ENCODE measurements at regions not wholly inside any gene's neighbourhood (a gene's known extent, or its start where the extent isn't known, plus 50 kb on each side); places are given as distances from the start of the nearest gene placed in this dataset.
A peak's percentile ranks its signal among the peaks of the same experiment; 100 is the strongest.
"Not testable (repeated sequence)": the region's sequence is repeated elsewhere in the genome, so short reads cannot be mapped to it uniquely, and the experiment has no call there.

- H3K9me3 ChIP-seq (ENCODE audit: control insufficient read depth, insufficient read depth, low read depth, low read length) = no peaks in the 10 kb centered on the region
- H3K4me1 ChIP-seq (ENCODE audit: control insufficient read depth, insufficient read depth, low read length) = no peaks in the 10 kb centered on the region
- TF ChIP-seq ZNF26 (tag by site-specific recombination; IDR thresholded peaks at IDR 0.05) (no peak), ZNF19 (tag by site-specific recombination; IDR thresholded peaks at IDR 0.05; ENCODE audit: low read depth) (no peak), ZNF311 (tag by site-specific recombination; IDR thresholded peaks at IDR 0.05; ENCODE audit: borderline replicate concordance) (no peak), ZNF670 (tag by site-specific recombination; IDR thresholded peaks at IDR 0.05; ENCODE audit: low read depth) (no peak), YY1 (tag by site-specific recombination; IDR thresholded peaks at IDR 0.05) (no peak), ZBTB1 (tag by site-specific recombination; IDR thresholded peaks at IDR 0.05) (no peak), ZNF660 (tag by site-specific recombination; IDR thresholded peaks at IDR 0.05) (no peak), MZF1 (tag by site-specific recombination; IDR thresholded peaks at IDR 0.05; ENCODE audit: borderline replicate concordance) (no peak), ZFP69B (tag by site-specific recombination; IDR thresholded peaks at IDR 0.05) (no peak), ZNF214 (tag by site-specific recombination; IDR thresholded peaks at IDR 0.05; ENCODE audit: borderline replicate concordance) (no peak), PRDM2 (tag by site-specific recombination; IDR thresholded peaks at IDR 0.05; ENCODE audit: borderline replicate concordance) (no peak), REPIN1 (tag by site-specific recombination; IDR thresholded peaks at IDR 0.05; ENCODE audit: low read depth) (no peak), ZNF184 (tag by site-specific recombination; IDR thresholded peaks at IDR 0.05) (no peak)
- ChIA-PET CTCF (interaction anchor here (0.6 to 0.7 kb wide), 2 partner anchors 24 to 47 kb away, joined by 5 to 6 read pairs; no protein-coding TSS in a partner anchor), POLR2A (no interaction called here)
- no peaks in the 10 kb centered on the region for H3K36me3 ChIP-seq (ENCODE audit: control insufficient read depth in 2 of 2, insufficient read depth in 1 of 2, low read length in 2 of 2)
- H3K27ac ChIP-seq (ENCODE audit: extremely low read depth, low read depth, low read length) = no peak overlapping the region
- H3K4me3 ChIP-seq (ENCODE audit: low read depth, low read length) = no peak overlapping the region
Measured at GRCh38 chr6:22770054-22770453, 200.7 kb downstream of the HDGFL1 start.

GRCh38 chr6:22774129-22774528 lies 204.8 kb downstream of the HDGFL1 start:
- Histone ChIP-seq H3K4me3 (ENCODE audit: low read depth, low read length) (no peak overlapping the region), H3K4me1 (ENCODE audit: control insufficient read depth, insufficient read depth, low read length) (no peaks in the 10 kb centered on the region), H3K27ac (ENCODE audit: extremely low read depth, low read depth, low read length) (no peak overlapping the region), H3K9me3 (ENCODE audit: control insufficient read depth, insufficient read depth, low read depth, low read length) (no peaks in the 10 kb centered on the region), H3K36me3 (ENCODE audit: control insufficient read depth in 2 of 2, insufficient read depth in 1 of 2, low read length in 2 of 2) (no peaks in the 10 kb centered on the region)
- TF ChIP-seq ZNF214 (tag by site-specific recombination; IDR thresholded peaks at IDR 0.05; ENCODE audit: borderline replicate concordance) = no peak
- ChIA-PET CTCF (interaction anchor here (0.6 to 0.9 kb wide), 2 partner anchors 37 to 1398 kb away, joined by 3 to 5 read pairs; no protein-coding TSS in a partner anchor), POLR2A (no interaction called here)

- H3K27ac ChIP-seq (ENCODE audit: extremely low read depth, low read depth, low read length); CTCF ChIA-PET; H3K36me3 ChIP-seq (ENCODE audit: control insufficient read depth in 2 of 2, insufficient read depth in 1 of 2, low read length in 2 of 2); H3K4me1 ChIP-seq (ENCODE audit: control insufficient read depth, insufficient read depth, low read length); POLR2A ChIA-PET; H3K4me3 ChIP-seq (ENCODE audit: low read depth, low read length); H3K9me3 ChIP-seq (ENCODE audit: control insufficient read depth, insufficient read depth, low read depth, low read length): not testable (repeated sequence)
- TF ChIP-seq ZNF707 (tag by site-specific recombination; IDR thresholded peaks at IDR 0.05) = peak; percentile 88
Measured at GRCh38 chr6:22778438-22778837, 209.1 kb downstream of the HDGFL1 start.
